K562 (cell line): ENCODE measurements at regions not wholly inside any gene's neighbourhood (a gene's known extent, or its start where the extent isn't known, plus 50 kb on each side); places are given as distances from the start of the nearest gene placed in this dataset.

Experiments
- ATAC-seq: fragments of 200-7000 bp; cut with Tn5 transposase; 3 replicates; pipeline ENCODE4 v1.9.1; 2020; ENCODE audit warnings: moderate library complexity
- BruUV-seq: library from RNA; stranded (reverse); fragments of 400-500 nt; replicated peaks from 2 replicates; lab custom pipeline; 2021; lab: Mats Ljungman, UMichigan
- CTCF ChIA-PET: fragments of 300-600 bp; formaldehyde crosslinking; extraction: SDS; loops from one replicate; lab custom pipeline; 2021; ENCODE audit warnings: low intra/inter-chr PET ratio; lab: Yijun Ruan, JAX
- POLR2A ChIA-PET: fragments of 300-600, 350-650 bp; sonication (Branson Sonifier 250); formaldehyde crosslinking; extraction: SDS; loops from one replicate; lab custom pipeline; 2021; ENCODE audit warnings: antibody characterized with exemption, inconsistent platforms; lab: Yijun Ruan, JAX
- DNase-seq, 4 experiments: peaks; one replicate each; pipeline versions ENCODE4 v3.0.0 to v3.0.0-alpha.2; 2011 to 2018; ENCODE audit warnings: low spot score in 3 of 4, mixed read lengths in 3 of 4; ENCODE audit errors: extremely low read depth in 1 of 4
- FAIRE-seq: peaks from 2 replicates; lab custom pipeline; 2011; peaks lifted over from hg19 to GRCh38; lab: Jason Lieb, UNC
- H2AFZ ChIP-seq: 2 replicates; pipeline ENCODE4 v1.6.0; 2011; ENCODE audit warnings: low read depth, low read length, control low read depth, inconsistent platforms
- H3K27ac ChIP-seq: fragments of 200-600 bp; 3 replicates; pipeline ENCODE4 v1.8.0; 2011; ENCODE audit warnings: low read depth, mild to moderate bottlenecking, control low read depth, inconsistent platforms, low read length, moderate library complexity, mixed read lengths; ENCODE audit errors: extremely low read depth
- H3K27me3 ChIP-seq, 2 experiments: fragments of 300-600 bp in 1 of 2; 2 replicates in 1 of 2; 3 replicates in 1 of 2; pipeline versions ENCODE4 v1.6.0 to v1.8.0; 2011; ENCODE audit warnings: inconsistent platforms in 2 of 2, low read length in 2 of 2, mild to moderate bottlenecking in 1 of 2, mixed read lengths in 1 of 2, moderate library complexity in 1 of 2; ENCODE audit not compliant: control insufficient read depth in 2 of 2, insufficient read depth in 2 of 2
- H3K36me3 ChIP-seq: fragments of 300-600 bp; 3 replicates; pipeline ENCODE4 v1.8.0; 2011; ENCODE audit warnings: mild to moderate bottlenecking, low read length, inconsistent platforms; ENCODE audit not compliant: control insufficient read depth, insufficient read depth
- H3K4me1 ChIP-seq, 2 experiments: fragments of 200-600 bp in 1 of 2; replicated peaks in 1 of 2; 2 replicates in 1 of 2; 3 replicates in 1 of 2; pipeline versions ENCODE4 v1.5.1 to v1.8.0; 2011; ENCODE audit warnings: inconsistent platforms in 2 of 2, low read length in 2 of 2, mild to moderate bottlenecking in 1 of 2, mixed read lengths in 1 of 2, moderate library complexity in 1 of 2; ENCODE audit not compliant: control insufficient read depth in 2 of 2, insufficient read depth in 2 of 2
- H3K4me2 ChIP-seq: 2 replicates; pipeline ENCODE4 v1.6.1; 2011; ENCODE audit warnings: low read length, control low read depth, inconsistent platforms, mixed read lengths; ENCODE audit not compliant: insufficient read depth
- H3K4me3 ChIP-seq: fragments of 200-600 bp; sonication (generic), shearing (Covaris generic); 2 replicates; pipeline ENCODE4 v1.5.1; 2016; ENCODE audit warnings: control low read depth, inconsistent platforms
- H3K79me2 ChIP-seq: fragments of 200-600 bp; 3 replicates; pipeline ENCODE4 v1.8.0; 2011; ENCODE audit warnings: low read length, inconsistent platforms; ENCODE audit not compliant: control insufficient read depth, insufficient read depth
- H3K9ac ChIP-seq, 2 experiments: 2 replicates each; pipeline versions ENCODE4 v1.6.0 to v1.6.1; 2011; ENCODE audit warnings: low read depth in 2 of 2, low read length in 2 of 2, control low read depth in 1 of 2, inconsistent platforms in 1 of 2, mild to moderate bottlenecking in 1 of 2, mixed read lengths in 1 of 2; ENCODE audit not compliant: insufficient read depth in 1 of 2
- H3K9me1 ChIP-seq: one replicate; pipeline ENCODE4 v1.6.0; 2011; ENCODE audit warnings: inconsistent platforms, mild to moderate bottlenecking, low read length, moderate library complexity; ENCODE audit not compliant: control insufficient read depth, insufficient read depth
- H3K9me3 ChIP-seq: replicated peaks from 2 replicates; pipeline ENCODE4 v1.5.1; 2011; ENCODE audit warnings: low read depth, low read length, inconsistent platforms; ENCODE audit not compliant: control insufficient read depth, insufficient read depth
- H4K20me1 ChIP-seq: replicated peaks from 2 replicates; pipeline ENCODE4 v1.6.1; 2011; ENCODE audit warnings: low read length, inconsistent platforms, mixed read lengths; ENCODE audit not compliant: control insufficient read depth, insufficient read depth
- ETV5 ChIP-seq: sonication (generic); formaldehyde crosslinking; IDR thresholded peaks from 2 replicates; pipeline ENCODE4 v1.4.0; 2020; ENCODE audit warnings: low read depth, mild to moderate bottlenecking, missing genetic modification reagents
- FIP1L1 ChIP-seq: fragments of 200-400 bp; formaldehyde crosslinking; IDR thresholded peaks from 2 replicates; pipeline ENCODE4 v1.6.1; 2018; ENCODE audit warnings: mild to moderate bottlenecking, low read depth, low read length; ENCODE audit not compliant: poor library complexity, severe bottlenecking
- HEY1 ChIP-seq: fragments of 250-450 bp; sonication (Bioruptor Pico); IDR thresholded peaks from 2 replicates; pipeline ENCODE4 v1.5.0; 2020; ENCODE audit warnings: mild to moderate bottlenecking, moderate library complexity, borderline replicate concordance
- NKRF ChIP-seq: fragments of 450-650 bp; IDR thresholded peaks from 2 replicates; pipeline ENCODE4 v1.6.1; 2016; ENCODE audit warnings: borderline replicate concordance
- PHB ChIP-seq: fragments of 250-450 bp; sonication (Bioruptor Pico); IDR thresholded peaks from 2 replicates; pipeline ENCODE4 v1.5.0; 2021
- PHF20 ChIP-seq: fragments of 450-650 bp; IDR thresholded peaks from 2 replicates; pipeline ENCODE4 v1.6.1; 2018; ENCODE audit not compliant: partially characterized antibody
- POLR2AphosphoS2 ChIP-seq: IDR thresholded peaks from 2 replicates; pipeline ENCODE4 v1.6.1; 2012; ENCODE audit warnings: low read length, improper control_type of control experiment
- SLC30A9 ChIP-seq: fragments of 250-450 bp; sonication (Bioruptor Pico); IDR thresholded peaks from 2 replicates; pipeline ENCODE4 v1.8.0; 2022; ENCODE audit warnings: mild to moderate bottlenecking, moderate library complexity
- ZBTB40 ChIP-seq, 2 experiments: fragments of 450-650 bp in 1 of 2; sonication (generic) in 1 of 2; formaldehyde crosslinking in 1 of 2; IDR thresholded peaks; 2 replicates each; pipeline versions ENCODE4 v1.7.1 to v1.9.0; 2016 to 2022; ENCODE audit warnings: inconsistent platforms in 1 of 2, mild to moderate bottlenecking in 1 of 2, missing genetic modification reagents in 1 of 2
- ZNF512 ChIP-seq: IDR thresholded peaks from 2 replicates; pipeline ENCODE4 v1.6.1; 2016; ENCODE audit warnings: missing genetic modification characterization, missing compliant biosample characterization
- WGBS: fragments of 100-300 bp; shearing (Covaris generic); methylation state at CpG from one replicate; pipeline ENCODE4 v1.1.6; 2016; ENCODE audit warnings: low coverage, mixed read lengths; ENCODE audit not compliant: insufficient coverage; ENCODE audit errors: missing lambda C conversion rate; 5-methylcytosine and 5-hydroxymethylcytosine counted together
- in situ Hi-C: fragments of 300-500 bp; cut with MboI; formaldehyde crosslinking; loops from 4 replicates; pipeline ENCODE4 v1.15.0; 2018; ENCODE audit warnings: inconsistent platforms, mixed read lengths
- intact Hi-C: fragments of 100-400 bp; cut with micrococcal nuclease; formaldehyde crosslinking; loops from 2 replicates; pipeline ENCODE4 v1.14.2; 2022

GRCh38 chr18:78830826-78831225, 148.8 kb upstream of the SALL3 start:
- DNase-seq (no peak), FAIRE-seq (no peak), ATAC-seq (no peak)
- Histone ChIP-seq H3K79me2 (no peaks in the 10 kb centered on the region), H3K4me1 (no peaks in the 10 kb centered on the region), H4K20me1 (no peaks in the 10 kb centered on the region), H3K4me3 (no peak overlapping the region), H3K36me3 (no peaks in the 10 kb centered on the region), H2AFZ (no peak overlapping the region), H3K9ac (no peak overlapping the region), H3K27ac (no peak overlapping the region), H3K9me3 (no peaks in the 10 kb centered on the region), H3K27me3 (peaks cover 3 to 23% of the 10 kb centered on the region in 2 experiments; a peak in 3 of 5 replicates), H3K9me1 (no peaks in the 10 kb centered on the region), H3K4me2 (no peak overlapping the region)
- ChIA-PET CTCF (no interaction called here), POLR2A (interaction anchor here (0.6 kb wide), 1 partner anchor 14 kb away, joined by 3 read pairs; no protein-coding TSS in a partner anchor)
- in situ Hi-C loops, result no loop called here
- no TSS peak for BruUV-seq
- intact Hi-C loops, result no loop called here
- 0% methylated on average over 6 of the region's 11 CpGs for WGBS
- no peak for TF ChIP-seq FIP1L1
- no peak for TF ChIP-seq HEY1
- no peak for TF ChIP-seq ZBTB40 (IDR thresholded peaks at IDR 0.05)
- TF ChIP-seq ZBTB40 (CRISPR knock-in tag; IDR thresholded peaks at IDR 0.05), result no peak
- TF ChIP-seq ZNF512 (tag), result no peak
- no peak for TF ChIP-seq PHF20
- no peak for TF ChIP-seq PHB (CRISPR knock-in tag)
- TF ChIP-seq NKRF, result no peak
- TF ChIP-seq SLC30A9 (CRISPR knock-in tag), result no peak
- no peak for TF ChIP-seq ETV5 (CRISPR knock-in tag)
- no peak for TF ChIP-seq POLR2AphosphoS2
